Left ventricle myocardium superior (tissue), 1 donor: ENCODE measurements at regions not wholly inside any gene's neighbourhood (a gene's known extent, or its start where the extent isn't known, plus 50 kb on each side); places are given as distances from the start of the nearest gene placed in this dataset.

Experiments used
- ATAC-seq: fragments of 200-7000 bp; cut with Tn5 transposase; one replicate; pipeline ENCODE4 v1.9.1; 2020; ENCODE audit warnings: mild to moderate bottlenecking, moderate library complexity
- DNase-seq: peaks from one replicate; pipeline ENCODE4 v3.0.0-alpha.2; 2020
- intact Hi-C: fragments of 100-400 bp; cut with micrococcal nuclease; formaldehyde crosslinking; loops from one replicate; pipeline ENCODE4 v1.11.0; 2022
- donor health status: DM: no; HTN: yes; CAD: no; lungs with severe emphysema.

DNA sequence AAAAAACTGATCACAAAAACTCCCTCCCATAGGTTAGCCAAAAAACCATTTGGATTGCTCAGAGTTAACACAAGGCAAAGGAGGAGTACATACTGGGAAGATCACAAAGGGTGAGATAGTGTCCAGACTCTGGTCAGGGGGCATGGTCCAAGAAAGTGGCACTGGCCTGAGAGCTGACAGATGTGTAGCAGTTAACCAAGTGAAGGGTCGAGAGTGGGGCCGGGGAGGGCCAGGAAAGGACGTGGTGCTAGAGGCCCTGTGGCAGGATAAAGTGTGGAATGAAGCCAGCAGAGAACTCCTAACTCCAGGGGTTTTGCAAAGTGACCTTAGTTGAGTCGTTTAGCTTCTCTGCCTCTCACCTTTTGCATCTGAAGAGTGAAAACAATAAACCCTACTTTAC is 290.5 kb downstream of the FOXA2 start:
- intact Hi-C loops = no loop called here
- no peak for ATAC-seq

DNA sequence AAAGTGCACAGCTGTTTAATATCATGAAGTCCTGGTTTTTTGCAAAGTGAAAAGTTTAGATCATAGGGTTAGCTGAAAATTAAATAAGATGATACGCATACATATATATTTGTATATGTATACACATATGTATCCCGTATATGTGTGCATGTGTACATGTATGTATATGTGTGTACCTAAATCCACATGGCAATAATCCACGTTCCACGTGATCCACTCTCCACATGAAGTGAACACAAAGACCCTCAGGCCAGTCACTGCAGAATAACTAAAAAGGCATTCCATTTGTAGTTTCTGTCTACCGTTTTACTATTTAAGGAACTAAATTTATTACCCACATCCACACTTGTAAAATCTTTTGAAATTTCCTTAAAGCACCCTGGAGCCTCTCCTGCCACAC is 294.9 kb downstream of the FOXA2 start:
- DNase-seq (no peak), ATAC-seq (no peak)
- intact Hi-C loops = no loop called here

More for the DNA sequence above, 290.5 kb downstream of the FOXA2 start:
- no peak for DNase-seq

DNA sequence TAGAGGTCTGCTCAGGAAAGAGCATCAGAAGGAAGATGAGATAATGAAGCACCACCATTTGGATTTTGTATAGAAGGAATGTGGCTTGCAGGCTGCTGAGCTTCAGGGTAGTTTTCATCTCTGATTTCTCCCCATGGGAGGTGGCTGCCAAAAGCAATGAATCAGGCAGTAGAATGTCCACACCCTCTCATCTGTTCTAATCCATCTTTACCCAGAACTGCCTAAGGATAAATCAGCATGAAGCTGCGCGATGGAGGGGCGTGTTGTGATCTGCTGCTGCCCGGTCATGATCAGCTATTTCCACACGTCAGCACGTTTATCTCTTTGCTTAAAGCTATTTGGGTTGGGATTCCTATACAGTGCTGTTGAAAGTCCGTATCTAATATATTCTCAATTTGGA is 295.4 kb downstream of the FOXA2 start:
- intact Hi-C loops = no loop called here
- DNase-seq = no peak
- ATAC-seq = no peak

DNA sequence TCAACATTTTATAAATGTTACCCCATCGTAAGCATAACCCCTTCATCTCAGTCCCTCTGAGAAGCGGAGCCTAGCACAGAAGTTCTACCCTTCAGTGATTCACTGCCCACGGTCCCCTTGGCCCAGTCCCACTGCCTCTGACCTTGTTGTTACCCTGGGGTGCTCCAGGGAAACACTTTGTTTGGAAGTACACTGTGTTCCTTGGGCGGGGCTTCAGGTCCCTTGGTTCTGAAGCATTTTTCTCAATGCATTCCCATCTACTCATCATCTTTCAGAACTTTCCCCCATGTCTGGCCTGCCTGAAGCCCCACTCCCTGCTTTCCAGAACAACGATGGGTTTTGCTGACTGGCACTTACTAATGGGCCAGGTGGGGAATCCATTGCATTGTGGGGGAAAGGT is 296.2 kb downstream of the FOXA2 start:
- no peak for ATAC-seq
- DNase-seq = no peak
- intact Hi-C loops = no loop called here

DNA sequence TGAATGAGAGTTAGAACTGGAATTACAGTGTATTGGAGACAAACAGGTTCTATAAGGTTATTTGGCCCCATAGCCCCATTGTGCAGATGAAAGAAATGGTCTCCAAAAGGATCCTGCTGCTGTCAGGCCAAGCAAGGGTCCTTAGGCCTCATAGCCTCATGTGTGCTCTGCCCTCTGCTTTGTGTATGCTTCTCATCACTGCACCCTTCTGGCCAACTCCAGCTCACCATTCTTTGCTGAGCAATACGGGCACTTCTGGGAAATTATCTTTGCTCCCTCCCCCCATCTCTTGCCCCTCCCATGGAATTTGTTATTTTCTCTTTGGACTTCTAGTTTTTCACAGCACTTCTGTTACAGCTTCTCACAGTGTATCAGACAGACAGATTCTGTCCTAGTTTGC is 298.8 kb downstream of the FOXA2 start:
- intact Hi-C loops = no loop called here
- DNase-seq (no peak), ATAC-seq (no peak)

DNA sequence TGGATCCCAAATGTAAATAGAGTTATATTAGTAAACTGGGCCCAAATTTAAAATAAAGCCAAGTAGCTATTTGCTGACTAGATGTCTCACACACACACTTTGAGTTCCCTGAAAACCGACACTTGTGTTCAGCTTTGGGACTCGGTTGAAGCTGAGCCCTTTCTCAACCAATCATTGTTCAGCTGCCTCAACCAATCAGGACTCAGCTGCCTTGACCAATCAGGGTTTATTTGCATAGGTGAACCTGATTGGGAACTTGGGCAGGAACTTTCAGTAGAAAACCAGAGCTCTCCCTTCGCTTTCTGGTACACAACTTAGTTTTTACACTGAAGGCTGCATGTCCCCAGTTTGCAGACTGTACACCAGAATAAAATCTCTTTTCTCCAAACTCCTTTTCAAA is 301.7 kb downstream of the FOXA2 start:
- DNase-seq (no peak), ATAC-seq (no peak)
- intact Hi-C loops = no loop called here

DNA sequence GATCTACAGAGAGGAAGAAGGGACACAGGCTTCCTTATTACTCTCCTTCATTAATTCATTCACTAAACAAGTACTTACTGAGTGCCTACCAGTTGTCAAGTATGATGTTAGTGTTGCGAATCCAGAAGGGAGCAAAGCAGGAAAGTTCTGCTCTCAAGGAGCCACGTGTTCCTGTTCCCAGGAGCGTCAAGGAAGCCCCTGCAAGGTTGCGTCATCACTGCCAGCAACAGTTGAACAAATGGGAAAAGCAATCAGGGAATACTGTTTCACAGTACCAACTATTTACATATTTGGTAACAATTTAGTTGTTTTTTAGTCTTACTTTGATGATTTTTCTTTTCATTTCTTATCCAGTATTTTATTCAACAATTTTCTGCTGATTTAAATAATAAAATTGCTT is 310.0 kb downstream of the FOXA2 start:
- intact Hi-C loops = no loop called here
- ATAC-seq (no peak), DNase-seq (no peak)

DNA sequence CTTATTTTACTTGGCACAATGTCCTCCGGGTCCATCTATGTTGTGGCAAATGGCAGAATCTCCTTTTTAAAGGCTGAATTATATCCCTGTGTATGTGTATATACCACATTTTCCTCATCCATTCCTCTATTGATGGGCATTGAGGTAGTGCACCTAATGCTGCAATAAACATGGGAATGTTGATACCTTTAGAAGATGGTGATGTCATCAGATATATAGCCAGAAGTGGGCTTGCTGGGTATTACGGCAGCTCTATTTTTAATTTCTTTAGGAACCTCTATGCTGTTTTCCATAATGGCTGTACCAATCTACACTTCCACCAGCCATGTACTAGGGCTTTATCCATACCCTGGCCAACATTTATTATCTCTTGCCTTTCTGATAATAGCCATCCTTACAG is 315.7 kb downstream of the FOXA2 start:
- intact Hi-C loops = no loop called here
- DNase-seq (no peak), ATAC-seq (no peak)

DNA sequence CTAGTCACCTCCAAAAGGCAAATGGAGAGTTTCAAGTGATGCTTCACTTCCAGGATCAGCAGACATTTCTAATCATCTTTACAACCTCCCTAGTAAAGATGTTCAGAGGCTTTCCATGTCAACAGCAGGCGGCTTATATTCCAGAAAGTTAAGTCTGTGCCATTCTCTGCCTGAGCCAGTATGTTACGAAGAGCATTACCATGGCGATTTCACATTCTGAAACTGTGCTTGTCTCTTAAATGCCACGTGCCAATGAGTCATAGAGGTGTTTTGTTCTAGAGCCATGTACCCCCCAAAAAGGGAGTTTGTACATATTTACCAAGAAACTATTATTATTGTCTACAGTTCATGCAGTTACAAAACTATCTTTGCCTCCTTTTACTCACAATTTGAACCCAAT is 319.5 kb downstream of the FOXA2 start:
- DNase-seq (no peak), ATAC-seq (no peak)
- intact Hi-C loops = no loop called here

DNA sequence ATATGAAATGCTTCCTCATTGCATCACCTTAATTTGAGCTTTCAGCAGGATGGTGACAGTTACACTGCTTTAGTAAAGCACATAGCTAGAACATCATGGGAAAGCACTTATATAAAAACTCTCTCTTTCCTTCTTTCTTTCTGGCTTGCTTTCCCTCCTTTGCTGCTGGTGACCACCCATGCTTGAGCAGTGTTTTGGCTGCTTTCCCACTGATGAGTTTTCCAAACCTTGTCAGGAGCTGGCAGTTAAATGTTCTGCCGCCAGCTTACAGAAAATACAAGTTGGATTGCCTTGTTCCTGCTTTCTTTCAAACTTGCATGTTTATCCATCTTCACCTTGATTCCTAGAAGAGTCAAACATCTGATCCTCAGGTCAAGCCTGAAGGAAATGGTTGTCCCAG is 323.9 kb downstream of the FOXA2 start:
- intact Hi-C loops = no loop called here
- no peak for ATAC-seq
- no peak for DNase-seq

DNA sequence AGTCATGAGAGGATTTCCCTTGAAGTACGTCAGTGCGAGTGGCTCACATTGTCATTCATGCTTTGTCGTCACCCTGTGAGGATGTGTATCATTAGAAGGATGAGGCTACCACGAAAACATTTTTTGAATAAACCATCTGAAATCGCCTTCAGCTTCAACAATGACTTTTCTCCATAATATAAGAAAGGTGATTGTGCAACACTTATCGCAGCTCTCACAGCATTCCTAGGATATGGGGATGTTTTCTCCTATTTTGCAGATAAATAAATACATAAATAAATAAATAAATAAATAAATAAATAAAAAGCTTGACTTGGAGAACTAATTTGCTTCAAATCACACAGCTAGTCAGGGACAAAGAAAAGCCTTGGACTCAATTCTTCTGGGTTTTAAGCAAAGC is 326.5 kb downstream of the FOXA2 start:
- ATAC-seq = no peak
- intact Hi-C loops = no loop called here
- no peak for DNase-seq

DNA sequence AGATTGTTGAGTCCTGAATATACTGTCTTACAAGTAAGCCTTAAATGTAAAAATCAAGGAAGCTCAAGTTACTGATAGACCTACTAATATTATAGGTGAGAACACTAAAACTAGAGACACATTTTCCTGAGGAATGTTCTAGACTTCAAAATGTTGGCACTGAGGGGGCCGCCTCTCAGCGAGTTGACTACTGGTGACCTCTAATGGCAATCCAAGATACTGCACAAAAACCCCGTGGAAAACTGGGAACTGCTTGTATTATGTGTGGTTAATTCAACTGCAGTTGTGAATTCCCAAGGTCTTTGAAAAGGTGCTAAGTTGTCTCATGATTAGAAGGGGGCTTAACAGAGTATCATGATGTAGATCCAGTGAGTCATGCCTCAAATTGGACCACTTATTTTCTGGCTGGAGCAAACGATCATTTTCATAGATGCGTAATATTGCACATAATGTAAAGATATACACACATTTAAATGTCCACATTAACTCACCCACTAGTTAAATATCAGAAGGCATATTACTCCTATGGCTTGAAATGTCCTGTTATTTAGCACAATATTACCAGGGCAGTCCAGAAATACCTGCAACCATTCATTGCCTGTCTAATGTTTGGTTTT is 336.2 kb downstream of the FOXA2 start:
- no peak for ATAC-seq

DNA sequence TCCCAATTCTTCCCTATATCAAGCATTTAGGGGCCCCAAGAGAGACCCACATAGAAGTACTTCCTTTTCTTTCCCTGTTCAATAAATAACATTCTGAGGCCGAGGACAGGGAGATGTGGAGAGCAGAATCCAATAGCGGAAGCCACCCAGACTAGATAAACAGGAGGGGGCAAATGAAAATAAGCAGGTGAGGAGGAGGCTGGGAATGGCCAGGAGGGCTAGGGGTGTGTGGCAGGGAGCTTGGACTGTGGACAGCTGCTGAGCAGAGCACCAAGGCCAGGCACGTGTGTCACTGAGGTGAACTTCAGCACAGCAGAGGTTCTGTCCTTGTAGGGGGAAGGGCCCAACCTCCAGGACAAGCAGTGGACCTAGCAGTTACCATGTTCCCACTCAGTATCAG is 339.2 kb downstream of the FOXA2 start:
- intact Hi-C loops = no loop called here
- ATAC-seq (no peak), DNase-seq (no peak)

More for the DNA sequence above, 336.2 kb downstream of the FOXA2 start:
- no peak for DNase-seq
- intact Hi-C loops = no loop called here

DNA sequence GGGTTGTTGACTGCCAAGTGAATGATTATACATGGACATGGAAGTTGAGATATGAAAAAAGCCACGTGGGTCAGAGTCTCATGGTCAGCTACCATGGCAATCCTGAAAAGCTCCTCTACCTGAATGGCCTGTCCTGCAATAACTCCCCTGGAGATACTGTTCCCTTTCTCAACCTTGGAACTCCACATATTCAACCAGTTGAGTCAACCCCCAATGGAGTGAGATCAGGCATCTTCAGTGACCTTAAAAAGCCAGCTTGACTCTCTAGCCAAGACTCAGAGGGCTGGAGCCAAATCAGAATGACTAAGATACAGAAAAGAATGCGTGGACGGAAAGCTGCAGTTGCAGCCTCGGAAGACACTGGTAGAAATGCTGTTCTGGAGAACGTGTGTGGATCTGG is 341.3 kb downstream of the FOXA2 start:
- ATAC-seq (no peak), DNase-seq (no peak)
- intact Hi-C loops = no loop called here

DNA sequence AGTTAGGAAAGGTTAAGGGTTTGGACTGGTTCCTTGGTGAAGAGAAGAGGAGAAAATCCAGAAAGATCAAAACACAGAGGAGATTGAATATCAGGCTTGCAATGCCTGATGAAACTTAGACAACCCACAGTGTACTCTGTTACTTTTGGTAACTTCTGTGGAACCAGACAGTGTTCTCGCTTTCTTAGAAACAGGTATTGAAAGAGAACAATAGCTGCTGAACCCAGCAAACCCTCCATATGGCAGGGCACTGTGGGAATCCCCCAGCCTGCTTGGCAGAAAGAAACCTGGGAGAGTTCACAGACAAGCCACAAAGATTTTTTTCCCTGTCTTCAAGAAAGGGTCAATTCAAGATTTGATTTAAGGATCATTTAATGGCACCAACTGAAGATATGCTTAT is 342.8 kb downstream of the FOXA2 start:
- intact Hi-C loops = no loop called here
- DNase-seq (no peak), ATAC-seq (no peak)

DNA sequence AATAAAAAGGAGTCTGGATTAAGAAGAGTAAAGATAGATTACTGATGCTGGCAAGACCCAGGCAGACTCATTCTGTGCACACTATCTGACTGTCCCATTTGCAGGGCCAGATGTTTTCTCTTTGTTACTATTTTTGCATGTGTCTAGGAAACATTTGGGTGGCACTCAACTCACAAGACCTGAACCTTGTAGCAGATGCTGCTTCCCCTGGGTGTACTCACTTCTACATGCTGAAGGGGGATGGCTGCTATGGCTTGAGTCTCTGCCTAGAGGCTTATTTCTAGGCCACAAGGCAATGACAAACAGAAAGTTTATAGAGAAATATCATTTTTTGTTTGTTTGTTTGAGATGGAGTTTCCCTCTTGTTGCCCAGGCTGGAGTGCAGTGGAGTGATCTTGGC is 351.4 kb downstream of the FOXA2 start:
- intact Hi-C loops = no loop called here
- ATAC-seq = no peak
- no peak for DNase-seq

DNA sequence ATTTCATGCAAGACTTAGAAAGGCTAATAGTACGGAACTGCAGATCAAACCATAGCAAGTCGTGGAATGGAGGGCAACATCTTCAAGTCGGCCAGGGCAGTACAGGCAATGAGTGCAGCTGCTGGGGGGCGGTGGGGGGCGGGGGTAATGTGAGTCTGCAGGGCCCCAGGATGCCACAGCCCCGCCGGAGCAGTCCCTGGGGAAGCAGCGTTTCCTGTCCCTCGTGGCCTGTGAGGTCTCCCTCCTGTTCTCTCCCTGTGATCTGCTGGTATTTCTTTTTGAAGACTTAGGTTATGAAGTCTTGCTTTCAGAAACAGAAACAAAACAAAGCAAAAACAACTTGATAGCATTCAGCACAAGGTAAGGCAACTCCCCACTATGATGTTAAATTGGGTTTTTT is 351.9 kb downstream of the FOXA2 start:
- ATAC-seq = no peak
- intact Hi-C loops = no loop called here
- DNase-seq = no peak

DNA sequence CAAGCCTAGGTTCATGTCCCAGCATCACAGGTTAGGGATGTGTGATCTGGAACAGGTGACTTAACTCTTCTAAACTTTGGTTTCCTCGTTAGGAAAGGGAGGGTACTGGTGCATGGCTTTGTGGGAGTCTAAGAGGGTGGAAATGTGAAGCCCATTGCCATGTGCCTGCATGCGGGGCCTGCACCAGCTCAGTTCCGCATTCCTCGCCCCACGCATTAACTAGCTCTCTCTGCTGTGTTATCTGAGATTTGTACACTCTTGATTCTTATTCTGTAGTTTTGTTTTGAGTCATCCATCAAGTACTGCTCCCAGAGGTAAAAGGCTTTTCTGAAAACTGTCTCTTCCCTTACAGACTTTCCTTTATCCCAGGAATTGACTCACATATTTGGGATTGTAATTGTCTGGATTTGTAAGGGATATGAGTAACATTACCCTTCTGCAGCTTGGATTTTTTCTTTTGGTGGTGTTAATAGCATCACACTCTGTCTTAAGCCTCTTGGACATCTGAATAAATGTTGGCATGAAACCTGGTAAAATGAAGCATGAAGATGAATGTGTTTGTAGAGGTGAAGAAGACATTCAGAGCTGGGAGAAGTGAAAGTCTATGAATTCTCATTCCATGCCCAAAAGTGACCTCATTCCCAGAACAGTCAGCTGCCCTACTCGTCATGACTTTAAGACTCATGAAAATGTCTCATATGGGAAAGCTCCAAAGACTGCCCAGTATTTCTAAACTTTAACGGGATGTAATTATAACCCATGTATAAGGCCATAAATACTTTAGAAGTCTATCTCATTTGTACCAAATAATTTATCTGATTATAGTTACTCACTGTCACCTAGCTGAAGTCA is 357.3 kb downstream of the FOXA2 start:
- intact Hi-C loops = no loop called here
- no peak for ATAC-seq
- DNase-seq = no peak

DNA sequence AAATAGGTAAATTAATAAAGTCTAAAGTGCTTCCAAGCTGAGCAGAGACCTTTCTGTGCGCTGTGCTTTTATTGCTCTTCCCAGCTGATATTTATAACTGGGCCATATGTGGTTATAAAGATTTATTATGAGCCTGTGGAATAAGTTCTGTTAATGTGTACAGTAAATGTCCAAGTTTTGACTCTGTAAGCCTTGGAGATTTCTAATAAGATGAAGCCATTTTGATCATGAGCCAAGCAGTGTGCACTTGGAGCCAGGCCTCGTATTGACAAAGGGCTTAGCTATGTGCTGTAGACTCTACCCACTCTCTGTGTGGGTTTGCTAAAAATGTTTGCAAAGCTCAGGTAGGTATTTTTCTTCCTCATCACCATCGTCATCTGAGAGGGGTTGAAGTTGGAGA is 361.1 kb downstream of the FOXA2 start:
- ATAC-seq (no peak), DNase-seq (no peak)
- intact Hi-C loops = no loop called here

DNA sequence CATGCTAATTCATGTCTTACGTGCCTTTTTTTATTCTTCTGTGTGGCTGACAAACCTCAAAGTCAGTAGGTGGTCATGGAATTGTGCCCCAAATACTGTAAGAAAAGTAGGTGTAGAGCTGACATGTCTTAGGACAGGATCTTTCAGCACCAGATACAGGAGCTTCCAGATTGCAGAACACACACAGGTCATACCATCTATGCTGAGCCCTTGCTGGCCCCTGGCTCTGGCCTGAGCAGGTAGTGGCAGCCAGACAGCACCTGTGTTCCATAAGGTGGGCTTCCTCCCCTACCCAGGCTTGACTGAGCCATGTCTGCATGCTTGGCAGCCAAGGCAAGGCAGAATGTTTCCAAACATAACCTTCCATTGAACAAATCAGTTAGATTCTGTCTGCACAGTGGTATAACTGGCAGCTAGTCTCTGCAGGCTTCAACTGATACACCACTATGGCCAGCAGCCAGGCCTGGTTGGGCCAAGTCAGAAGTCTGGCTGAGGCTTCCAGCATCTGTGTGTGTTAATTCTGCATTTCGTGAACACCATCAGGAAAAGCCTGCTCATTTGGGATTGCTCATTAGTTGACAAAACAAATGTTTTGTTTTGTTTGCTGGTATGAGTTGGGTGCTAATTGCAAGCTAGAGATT is 366.5 kb downstream of the FOXA2 start:
- intact Hi-C loops = no loop called here
- no peak for DNase-seq
- ATAC-seq = no peak

DNA sequence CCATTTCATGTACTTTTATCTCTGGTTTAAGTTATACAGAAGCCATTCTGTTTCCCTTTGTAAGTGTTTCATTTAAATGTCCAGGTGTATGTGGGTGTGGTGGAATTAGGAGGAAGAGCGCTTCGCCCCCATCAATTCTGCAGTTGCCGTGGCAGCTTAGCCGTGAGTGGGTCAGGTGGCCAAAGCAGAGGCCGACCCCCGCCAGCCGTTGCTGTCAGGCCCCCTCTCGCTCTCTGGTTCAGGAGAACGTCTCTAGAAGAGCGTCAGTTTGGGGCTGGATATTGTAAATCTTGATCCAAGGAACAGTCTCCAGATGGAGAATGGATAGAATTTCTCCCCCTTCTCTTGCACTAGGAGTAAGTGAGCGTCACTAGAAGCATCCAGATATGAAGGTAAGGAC is 367.4 kb downstream of the FOXA2 start:
- ATAC-seq (no peak), DNase-seq (no peak)
- intact Hi-C loops = no loop called here
